HL-60 (cell line): ENCODE measurements at regions not wholly inside any gene's neighbourhood (a gene's known extent, or its start where the extent isn't known, plus 50 kb on each side); places are given as distances from the start of the nearest gene placed in this dataset.

ENCODE experiments used
- GABPA ChIP-seq: IDR thresholded peaks from 2 replicates; pipeline ENCODE4 v1.6.1; 2012; ENCODE audit warnings: low read depth
- REST ChIP-seq: IDR thresholded peaks from 2 replicates; pipeline ENCODE4 v1.6.1; 2012; ENCODE audit warnings: low read depth; ENCODE audit not compliant: insufficient replicate concordance
- TF ChIP-seq, protein P1 (sequence below): IDR thresholded peaks from one replicate; pipeline ENCODE4 v1.5.1; 2011; ENCODE audit warnings: low read length, control low read depth, inconsistent platforms; ENCODE audit not compliant: insufficient read depth

DNA sequence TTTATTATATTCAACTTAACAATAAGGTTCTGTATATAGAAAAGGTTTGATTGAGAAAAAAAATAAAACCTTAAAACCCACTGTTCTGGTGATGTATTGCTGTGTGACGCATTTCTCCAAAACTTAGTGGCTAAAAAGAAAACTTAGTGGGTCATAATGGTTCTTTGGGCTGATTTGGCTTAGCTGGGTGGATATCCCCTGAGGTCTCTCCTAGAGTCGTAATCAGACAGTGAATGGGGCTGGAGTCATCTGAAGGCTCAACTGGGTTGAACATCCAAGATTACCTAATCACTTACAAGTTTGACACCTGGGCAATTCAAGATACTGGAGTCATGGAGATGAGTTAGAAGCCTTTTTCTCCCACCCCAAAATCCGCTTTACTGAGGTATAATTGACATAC is 111.6 kb upstream of the TBL1XR1 start:
- TF ChIP-seq REST (no peak), GABPA (no peak)
- TF ChIP-seq, protein P1, sequence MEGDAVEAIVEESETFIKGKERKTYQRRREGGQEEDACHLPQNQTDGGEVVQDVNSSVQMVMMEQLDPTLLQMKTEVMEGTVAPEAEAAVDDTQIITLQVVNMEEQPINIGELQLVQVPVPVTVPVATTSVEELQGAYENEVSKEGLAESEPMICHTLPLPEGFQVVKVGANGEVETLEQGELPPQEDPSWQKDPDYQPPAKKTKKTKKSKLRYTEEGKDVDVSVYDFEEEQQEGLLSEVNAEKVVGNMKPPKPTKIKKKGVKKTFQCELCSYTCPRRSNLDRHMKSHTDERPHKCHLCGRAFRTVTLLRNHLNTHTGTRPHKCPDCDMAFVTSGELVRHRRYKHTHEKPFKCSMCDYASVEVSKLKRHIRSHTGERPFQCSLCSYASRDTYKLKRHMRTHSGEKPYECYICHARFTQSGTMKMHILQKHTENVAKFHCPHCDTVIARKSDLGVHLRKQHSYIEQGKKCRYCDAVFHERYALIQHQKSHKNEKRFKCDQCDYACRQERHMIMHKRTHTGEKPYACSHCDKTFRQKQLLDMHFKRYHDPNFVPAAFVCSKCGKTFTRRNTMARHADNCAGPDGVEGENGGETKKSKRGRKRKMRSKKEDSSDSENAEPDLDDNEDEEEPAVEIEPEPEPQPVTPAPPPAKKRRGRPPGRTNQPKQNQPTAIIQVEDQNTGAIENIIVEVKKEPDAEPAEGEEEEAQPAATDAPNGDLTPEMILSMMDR: no peak
